ENCODE measurements at regions not wholly inside any gene's neighbourhood (a gene's known extent, or its start where the extent isn't known, plus 50 kb on each side); places are given as distances from the start of the nearest gene placed in this dataset.
A peak's percentile ranks its signal among the peaks of the same experiment; 100 is the strongest.
"Not testable (repeated sequence)": the region's sequence is repeated elsewhere in the genome, so short reads cannot be mapped to it uniquely, and the experiment has no call there.

DNA sequence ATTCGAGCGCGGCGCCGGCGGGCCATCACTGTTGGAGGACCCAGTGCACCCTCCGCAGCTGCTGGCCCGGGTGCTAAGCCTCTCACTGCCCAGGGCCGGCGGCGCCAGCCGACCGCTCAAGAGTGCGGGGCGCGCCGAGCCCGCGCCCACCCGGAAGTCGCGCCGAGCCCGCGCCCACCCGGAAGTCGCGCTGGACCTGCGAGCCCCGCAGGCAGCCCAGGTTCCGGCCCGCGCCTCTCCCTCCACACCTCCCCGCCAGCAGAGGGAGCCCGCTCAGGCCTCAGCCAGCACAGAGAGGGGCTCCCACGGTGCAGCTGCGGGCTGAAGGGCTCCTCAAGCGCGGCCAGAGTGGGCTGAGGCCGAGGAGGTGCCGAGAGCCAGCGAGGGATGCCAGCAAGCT is 170.8 kb downstream of the GTF2H2C_2 start:
- not testable (repeated sequence) for H2BK15ac ChIP-seq (ENCODE audit: low read depth, low read length); H3T11ph ChIP-seq (ENCODE audit: low read length); H3K36me3 Mint-ChIP-seq (ENCODE audit: insufficient read depth in 1 of 3, low read depth in 3 of 3); H3K9me3 ChIP-seq (ENCODE audit: control insufficient read depth, low read depth, low read length); H2AFZ ChIP-seq (ENCODE audit: low read length); H3K4me1 ChIP-seq (ENCODE audit: insufficient read depth, low read length); H3K23ac ChIP-seq (ENCODE audit: insufficient read length, low read depth, low read length); H3K79me2 ChIP-seq (ENCODE audit: insufficient read depth, low read length); H2BK120ac ChIP-seq (ENCODE audit: low read depth, low read length, poor library complexity, severe bottlenecking); H2BK20ac ChIP-seq (ENCODE audit: low read depth, low read length, poor library complexity, severe bottlenecking); H3K56ac ChIP-seq (ENCODE audit: insufficient read length, low read depth, low read length); H3K27me3 ChIP-seq (ENCODE audit: insufficient read depth, low read length); H3K27me3 Mint-ChIP-seq (ENCODE audit: low read depth); H3K4me1 Mint-ChIP-seq; H3K4me3 Mint-ChIP-seq; H3K23me2 ChIP-seq (ENCODE audit: insufficient read length, low read depth, low read length, poor library complexity, severe bottlenecking); H3K18ac ChIP-seq (ENCODE audit: insufficient read length, low read depth, low read length); H3K9ac ChIP-seq (ENCODE audit: extremely low read depth, insufficient read length, low read length); H3K79me1 ChIP-seq (ENCODE audit: insufficient read depth, low read depth, low read length, poor library complexity, severe bottlenecking); H3K4me2 ChIP-seq (ENCODE audit: insufficient read depth, insufficient read length, low read length); H3K14ac ChIP-seq (ENCODE audit: insufficient read depth, low read length); H3K4ac ChIP-seq (ENCODE audit: low read depth, low read length); H2BK12ac ChIP-seq (ENCODE audit: insufficient read length, low read depth, low read length); H4K91ac ChIP-seq (ENCODE audit: insufficient read length, low read depth, low read length); H3K9me3 Mint-ChIP-seq; H2AK5ac ChIP-seq (ENCODE audit: insufficient read length, low read length); DNase-seq; H4K20me1 ChIP-seq (ENCODE audit: control insufficient read depth, insufficient read depth, insufficient read length); H4K5ac ChIP-seq (ENCODE audit: insufficient read length, low read depth, low read length); H3K27ac ChIP-seq (ENCODE audit: insufficient read length, low read depth, low read length); H3K27ac Mint-ChIP-seq; H2BK5ac ChIP-seq (ENCODE audit: insufficient read length, low read length); H4K8ac ChIP-seq (replicated peaks; ENCODE audit: insufficient read length, low read depth, low read length)
- TF ChIP-seq, protein P1, sequence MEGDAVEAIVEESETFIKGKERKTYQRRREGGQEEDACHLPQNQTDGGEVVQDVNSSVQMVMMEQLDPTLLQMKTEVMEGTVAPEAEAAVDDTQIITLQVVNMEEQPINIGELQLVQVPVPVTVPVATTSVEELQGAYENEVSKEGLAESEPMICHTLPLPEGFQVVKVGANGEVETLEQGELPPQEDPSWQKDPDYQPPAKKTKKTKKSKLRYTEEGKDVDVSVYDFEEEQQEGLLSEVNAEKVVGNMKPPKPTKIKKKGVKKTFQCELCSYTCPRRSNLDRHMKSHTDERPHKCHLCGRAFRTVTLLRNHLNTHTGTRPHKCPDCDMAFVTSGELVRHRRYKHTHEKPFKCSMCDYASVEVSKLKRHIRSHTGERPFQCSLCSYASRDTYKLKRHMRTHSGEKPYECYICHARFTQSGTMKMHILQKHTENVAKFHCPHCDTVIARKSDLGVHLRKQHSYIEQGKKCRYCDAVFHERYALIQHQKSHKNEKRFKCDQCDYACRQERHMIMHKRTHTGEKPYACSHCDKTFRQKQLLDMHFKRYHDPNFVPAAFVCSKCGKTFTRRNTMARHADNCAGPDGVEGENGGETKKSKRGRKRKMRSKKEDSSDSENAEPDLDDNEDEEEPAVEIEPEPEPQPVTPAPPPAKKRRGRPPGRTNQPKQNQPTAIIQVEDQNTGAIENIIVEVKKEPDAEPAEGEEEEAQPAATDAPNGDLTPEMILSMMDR (conservative IDR thresholded peaks at IDR 0.05) = peak; percentile 24; the same call in 1 of the 3 replicates
- no CpG with 5 or more reads among the region's 42 CpGs for WGBS (ENCODE audit: extremely low coverage, insufficient read length, low lambda C conversion rate)

Data from H9 (cell line).